GM19467 (cell line): ENCODE measurements at regions not wholly inside any gene's neighbourhood (a gene's known extent, or its start where the extent isn't known, plus 50 kb on each side); places are given as distances from the start of the nearest gene placed in this dataset.

Experiments used
- ATAC-seq: cut with Tn5 transposase; IDR thresholded peaks from one replicate; pipeline ENCODE4 v1.9.1; 2021; ENCODE audit warnings: mild to moderate bottlenecking, moderate library complexity; ENCODE audit not compliant: unreplicated experiment

DNA sequence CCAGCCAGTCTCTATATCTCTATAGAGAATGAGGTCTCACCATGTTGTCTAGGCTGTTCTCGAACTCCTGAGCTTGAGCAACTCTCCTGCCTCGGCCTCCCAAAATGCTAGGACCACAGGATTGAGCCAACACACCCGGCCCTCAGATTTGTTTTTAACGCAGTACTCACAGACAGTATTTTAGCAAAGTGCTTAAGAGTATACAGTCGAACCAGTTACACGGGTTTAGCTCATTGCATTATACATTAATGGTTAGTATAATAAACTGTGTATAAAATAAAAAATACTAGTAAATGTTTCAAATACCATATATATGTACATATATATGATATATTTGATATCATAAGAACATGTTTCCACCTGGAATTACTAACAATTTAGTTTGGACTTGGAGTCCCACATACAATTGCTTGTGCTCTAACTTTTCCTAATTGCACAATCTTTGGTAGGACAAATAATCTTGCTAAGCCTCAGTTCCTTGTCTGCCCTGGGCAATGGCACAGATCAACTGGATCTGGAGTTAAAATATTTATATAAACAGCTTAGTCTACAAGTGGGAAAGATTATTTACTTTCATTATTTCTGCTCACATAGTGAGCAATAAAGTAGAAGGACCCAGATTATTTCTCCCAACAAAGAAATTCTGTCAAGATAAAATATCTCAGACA, 508.9 kb upstream of the LRATD1 start:
- no peak for ATAC-seq

DNA sequence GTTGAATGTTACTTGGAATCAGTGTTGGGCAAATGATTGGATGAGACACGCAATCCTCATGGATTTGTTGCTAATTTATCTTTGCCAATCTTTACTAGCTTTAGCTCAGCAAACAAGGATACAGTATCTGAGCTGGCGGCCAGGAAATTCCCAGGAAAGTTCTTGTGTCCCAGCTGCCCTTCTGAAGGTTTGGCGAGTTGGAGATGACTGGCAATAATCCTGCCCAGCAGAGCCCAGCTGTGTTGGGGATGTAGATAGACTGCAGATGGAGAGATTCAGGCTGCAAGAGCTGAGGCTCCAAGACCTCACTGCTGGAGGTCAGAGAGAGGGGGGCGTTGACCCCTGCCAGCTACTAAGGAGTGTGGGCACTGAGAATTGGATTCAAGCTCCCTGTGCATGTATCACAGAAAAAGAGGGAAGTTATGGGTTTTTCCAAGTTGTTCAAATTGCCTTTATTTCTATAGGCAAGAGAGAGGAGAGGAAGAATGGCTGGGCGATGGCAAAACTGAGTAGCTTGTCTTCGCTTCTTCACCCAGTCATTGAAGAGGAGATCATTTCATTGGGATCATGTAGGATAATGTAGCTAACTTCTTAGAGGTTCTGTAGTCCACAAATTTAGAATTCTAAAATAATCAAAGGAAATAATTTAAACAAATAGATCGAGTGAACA, 506.8 kb upstream of the LRATD1 start:
- no peak for ATAC-seq

DNA sequence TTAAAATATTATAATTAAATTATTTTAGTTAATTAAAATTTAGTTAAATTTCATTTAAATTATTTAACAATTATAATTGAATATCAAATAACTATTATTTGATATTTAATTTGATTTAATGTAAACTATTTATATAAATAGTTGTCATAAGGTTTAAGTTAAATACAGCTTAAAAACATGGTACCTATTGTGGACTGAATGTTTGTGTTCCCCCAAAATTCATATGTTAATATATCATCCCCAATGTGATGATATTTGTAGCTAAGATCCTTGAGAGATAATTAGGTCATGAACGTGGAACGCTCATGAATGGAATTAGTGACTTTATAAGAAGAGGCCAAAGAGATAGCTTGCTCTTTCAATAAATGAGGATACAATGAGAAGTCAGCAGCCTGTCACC, 505.7 kb upstream of the LRATD1 start:
- ATAC-seq = no peak

DNA sequence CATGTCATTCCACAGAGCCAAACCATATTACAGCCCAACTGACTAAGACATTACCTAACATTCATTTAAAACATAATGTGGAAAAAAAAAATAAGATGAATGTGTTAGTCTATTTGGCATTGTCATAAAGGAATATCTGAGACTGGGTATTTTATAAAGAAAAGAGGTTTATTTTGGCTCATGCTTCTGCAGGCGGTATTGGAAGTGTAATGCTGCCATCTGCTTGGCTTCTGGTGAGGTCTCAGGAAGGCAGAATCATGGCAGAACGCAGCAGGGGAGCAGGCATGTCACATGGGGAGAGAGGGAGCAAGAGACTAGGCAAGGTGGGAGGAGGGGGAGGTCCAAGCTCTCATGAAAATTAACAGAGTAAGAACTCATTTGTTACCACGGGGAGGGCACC, 504.8 kb upstream of the LRATD1 start:
- ATAC-seq = no peak

DNA sequence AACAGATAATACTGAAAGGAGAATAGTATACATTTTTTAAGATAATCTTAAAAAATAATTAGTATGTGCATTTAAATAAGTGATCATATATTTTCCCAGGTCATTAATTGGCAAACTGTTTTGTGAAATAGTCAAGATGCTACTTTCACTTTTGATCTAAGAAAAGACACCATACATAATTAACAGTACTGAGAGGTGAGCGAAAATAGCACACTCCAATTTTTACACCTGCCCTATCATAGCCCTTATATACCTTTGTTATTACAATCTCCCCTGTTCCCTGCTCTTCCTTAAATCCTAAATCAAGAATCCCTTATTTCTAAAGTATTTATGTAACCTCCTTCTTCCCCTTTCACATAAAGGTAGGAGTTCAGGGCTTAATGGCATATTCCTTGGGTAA, 500.1 kb upstream of the LRATD1 start:
- ATAC-seq = no peak

DNA sequence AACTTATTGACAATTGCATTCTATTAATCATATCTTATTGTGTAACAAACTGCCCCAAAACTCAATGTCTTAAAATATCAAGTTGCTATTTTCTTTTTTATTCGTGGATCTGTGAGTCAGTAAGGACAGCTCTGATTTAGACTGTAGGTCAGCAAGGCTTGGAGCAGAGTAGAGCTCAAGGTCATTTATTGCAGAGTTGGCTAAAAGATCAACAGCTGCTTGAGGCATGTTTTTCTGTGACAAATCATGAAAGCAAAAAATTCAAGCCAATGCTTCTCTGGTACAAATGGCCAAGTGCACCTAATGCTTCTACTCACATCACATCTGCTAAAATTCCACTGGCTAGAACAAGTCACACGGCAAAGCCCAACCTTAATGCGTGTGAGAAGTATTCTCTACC, 497.7 kb upstream of the LRATD1 start:
- no peak for ATAC-seq

DNA sequence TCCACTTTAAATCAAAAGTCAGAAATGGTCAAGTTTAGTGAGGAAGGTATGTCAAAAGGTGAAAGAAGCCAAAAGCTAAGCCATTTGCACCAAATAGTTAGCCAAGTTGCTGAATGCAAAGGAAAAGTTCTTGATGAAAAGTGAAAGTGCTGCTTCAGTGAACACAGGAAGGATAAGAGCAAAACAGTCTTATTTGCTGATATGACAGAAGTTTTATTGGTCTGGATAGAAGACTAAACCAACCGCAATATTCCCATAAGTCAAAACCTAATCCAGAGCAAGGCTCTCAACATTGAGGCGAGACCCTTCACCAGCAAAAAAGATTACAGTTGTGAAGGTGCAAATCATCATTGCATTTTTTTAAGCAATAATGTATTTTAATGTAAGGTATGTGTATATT, 496.5 kb upstream of the LRATD1 start:
- no peak for ATAC-seq

DNA sequence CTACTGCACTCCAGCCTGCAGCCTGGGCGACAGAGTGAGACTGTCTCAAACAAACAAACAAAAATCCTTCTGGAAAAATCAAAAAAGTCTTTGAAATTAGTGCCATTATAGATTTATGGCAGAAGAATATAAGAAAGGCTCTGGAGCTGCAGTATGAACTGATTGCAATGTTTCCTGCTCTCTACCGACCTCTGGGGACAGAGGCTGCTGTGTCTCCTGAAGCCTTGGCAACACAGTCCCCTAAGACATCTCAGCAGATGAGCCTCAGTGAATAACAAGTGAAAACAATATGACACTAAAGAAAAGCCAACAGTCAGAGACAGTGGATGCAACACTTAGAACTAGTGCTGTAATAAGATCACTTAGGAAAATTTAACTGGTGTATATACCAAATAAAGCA, 494.9 kb upstream of the LRATD1 start:
- ATAC-seq = no peak

DNA sequence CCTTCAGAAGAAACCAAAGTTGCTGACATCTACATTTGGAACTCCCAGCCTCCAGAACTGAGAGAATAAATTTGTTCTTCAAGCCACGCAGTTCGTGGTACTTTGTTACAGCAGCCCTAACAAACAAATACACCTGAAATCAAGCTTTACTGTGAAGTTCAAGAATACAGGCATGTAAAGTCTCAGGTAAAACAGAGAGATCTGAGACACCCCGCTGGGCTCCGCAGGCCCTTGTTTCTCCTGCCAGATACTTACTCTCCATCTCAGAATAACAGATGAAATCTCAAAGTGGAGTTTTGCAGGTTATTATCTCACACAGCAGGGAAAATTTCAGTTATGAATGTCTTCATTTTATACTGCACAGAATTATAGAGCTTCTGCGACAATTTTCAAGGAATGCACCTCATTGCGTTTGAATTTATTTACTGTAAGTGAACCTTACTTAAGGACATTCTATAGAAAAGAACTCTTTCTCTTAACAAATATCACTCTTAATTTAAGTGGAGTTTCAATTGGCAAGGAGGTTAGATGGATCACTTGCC, 492.4 kb upstream of the LRATD1 start:
- no peak for ATAC-seq

DNA sequence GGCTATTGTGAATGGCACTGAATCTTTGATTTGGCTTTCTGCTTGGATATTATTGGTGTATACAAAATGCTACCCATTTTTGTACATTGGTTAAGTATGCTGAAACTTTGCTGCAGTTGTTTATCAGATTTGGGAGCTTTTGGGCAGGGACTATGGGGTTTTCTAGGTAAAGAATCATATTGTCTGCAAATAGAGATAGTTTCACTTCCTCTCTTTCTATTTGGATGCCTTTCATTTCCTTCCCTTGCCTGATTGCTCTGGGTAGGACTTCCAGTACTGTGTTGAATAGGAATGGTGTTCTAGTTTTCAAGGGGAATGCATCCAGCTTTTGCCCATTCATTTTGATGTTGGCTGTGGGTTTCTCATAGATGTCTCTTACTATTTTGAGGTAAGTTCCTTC, 489.1 kb upstream of the LRATD1 start:
- no peak for ATAC-seq

DNA sequence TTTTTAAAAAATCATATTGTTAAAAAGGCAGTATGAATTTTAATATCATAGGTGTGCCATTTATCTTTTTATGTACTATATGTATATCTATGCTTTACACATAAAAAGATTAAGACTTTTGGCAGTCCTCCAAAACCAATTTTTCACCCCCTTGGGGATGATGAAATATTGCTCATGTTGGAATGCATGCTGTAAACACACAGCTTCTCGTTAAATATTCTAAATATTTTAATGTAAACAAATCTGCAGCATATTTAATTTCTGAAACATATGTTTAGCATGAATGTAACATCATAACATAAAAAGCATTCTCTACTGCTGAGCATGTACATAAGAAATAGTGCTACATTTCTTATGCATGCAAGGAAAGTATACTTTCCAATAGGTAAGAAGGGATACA, 484.3 kb upstream of the LRATD1 start:
- no peak for ATAC-seq

DNA sequence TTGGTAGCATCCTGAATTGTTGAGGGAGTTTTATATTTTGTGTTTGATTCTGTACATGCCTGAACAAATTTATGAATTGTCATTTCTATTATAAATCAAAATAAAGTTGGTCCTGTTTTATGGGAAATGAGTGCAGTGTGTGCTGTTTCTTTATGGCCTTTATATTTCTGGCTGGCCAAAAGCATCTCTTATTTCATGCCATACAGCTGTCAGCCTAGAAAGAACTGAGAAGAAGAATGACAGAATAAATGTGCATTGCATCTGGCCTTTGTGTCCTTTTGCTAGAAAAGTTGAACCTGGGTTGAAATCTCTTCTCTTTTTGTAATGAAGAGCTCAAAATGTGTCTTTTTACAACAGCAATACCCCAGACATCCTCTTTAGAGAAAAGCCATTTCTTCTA, 474.7 kb upstream of the LRATD1 start:
- no peak for ATAC-seq

DNA sequence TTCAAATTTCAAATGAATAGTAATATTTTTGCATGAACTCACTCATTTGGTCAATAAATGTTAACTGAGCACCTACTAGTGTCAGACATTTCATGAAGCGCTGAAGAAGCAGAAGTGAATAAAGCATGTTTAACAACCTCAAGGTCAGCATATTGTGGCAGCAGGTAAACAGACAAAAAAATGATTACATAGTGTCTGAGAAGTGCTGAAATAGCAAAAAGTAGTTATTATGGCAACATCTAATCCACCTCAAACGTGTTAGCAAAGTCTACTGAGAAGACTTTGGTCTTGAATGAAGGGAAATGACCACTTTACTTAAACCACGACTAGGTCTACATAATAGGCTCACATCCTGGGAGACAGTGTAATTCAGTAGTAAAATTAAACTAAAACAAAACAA, 452.2 kb upstream of the LRATD1 start:
- ATAC-seq = no peak

DNA sequence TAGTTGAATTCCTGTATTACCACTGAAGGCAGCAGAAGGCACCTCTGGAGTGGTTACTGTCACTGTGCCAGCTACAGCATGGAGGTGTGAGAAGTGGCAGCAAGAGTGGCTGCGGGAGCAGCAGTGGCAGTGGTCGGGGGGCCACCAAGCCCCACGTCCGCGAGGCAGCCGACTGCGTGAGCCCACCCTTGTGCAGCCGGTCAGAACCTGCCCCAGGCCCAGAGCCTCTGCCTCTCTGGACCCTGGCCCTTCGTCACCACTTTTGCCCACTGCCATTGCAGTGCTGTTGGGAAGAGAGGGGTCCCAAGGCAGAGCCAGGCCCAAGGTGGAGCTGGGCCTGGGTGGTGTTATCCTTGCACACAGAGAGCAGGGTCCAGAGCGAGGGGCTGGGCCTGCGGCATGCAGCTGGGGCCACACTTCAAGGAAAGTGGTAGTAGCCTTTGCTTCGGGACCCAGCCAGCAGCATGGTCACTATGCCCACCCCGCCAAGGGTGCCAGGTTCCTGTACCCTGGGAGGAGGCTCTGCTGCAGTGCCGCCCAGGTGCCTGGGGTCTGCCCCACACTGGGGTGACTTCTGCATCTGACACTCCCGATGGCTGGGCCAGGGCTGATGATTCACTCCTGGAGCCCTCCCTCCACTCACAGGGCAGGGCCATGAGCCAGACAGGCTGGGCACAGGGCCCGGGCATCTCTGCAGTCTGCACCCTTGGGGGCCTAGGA, 450.1 kb upstream of the LRATD1 start:
- no peak for ATAC-seq

DNA sequence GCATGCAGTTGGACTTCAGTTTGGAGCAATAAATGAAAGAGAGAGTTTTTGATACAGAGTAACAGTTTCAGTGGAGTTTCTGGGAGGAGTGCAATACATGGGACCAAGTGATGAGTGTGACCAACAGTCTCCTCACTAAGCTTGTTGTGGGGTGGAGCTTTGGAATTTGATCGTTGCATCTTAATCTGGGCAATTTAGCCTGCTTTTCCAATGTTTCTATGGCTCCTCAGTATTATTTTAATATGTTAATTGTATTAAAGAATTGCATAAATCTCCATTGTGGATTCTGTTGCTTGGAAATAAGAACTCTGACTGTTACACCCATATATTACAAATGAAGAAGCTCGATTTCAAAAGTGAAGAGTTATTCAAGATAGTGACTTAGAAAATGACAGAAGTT, 446.6 kb upstream of the LRATD1 start:
- ATAC-seq = no peak

DNA sequence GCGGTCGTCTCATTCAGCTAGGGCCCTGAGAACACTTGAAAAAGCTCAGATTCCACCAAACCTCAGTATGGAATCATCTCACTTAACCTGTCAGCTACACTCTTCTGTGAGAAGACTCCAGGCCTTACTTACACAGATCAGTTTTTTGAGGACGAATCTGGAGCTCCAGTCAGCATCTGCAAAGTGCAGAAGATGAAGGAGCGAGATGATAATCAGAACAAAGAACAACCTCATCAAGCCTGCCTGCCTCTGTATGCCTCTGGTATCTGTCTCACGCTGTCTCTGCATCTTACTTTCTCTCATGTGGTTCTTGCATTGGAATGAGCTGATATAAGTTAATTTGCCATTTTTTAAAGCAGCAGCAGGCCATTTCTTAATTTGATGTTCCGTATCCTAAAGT, 444.1 kb upstream of the LRATD1 start:
- ATAC-seq = no peak

DNA sequence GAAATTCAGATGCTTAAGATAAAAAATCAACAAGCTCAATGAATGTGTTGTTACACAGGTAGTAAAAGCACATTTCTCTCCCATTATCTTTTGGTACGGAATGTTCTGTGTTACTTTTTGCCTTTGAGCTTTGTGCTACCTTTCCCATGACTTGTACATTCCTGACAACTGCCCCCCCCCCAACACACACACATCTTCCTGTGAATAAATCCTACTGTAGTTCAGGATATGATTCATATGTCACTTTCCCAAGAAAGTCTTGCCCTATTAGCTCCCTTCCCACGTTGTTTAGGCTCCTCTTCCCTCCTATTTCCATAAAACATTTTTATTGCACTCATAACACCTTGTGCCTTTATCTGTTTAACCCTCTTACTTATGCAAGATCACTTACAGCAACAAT, 442.6 kb upstream of the LRATD1 start:
- ATAC-seq = no peak

DNA sequence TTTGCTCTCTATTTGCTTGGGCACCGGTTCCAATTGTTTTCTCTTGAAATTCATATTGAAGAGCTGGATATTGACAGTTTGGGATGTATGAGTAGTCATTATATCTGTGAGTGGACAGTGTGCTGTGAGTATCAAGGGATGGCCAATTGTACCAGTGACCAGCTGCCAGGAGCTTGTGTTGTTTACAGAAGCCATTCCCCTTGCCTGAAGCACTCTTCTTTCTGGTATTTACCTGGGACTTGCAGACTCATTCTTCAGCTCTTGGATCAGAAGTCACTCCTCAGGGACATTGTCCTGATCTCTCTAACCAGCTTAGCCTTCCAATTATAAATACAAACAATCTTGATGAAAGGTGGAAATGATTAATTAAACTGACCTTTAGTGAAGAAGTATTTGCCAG, 438.3 kb upstream of the LRATD1 start:
- no peak for ATAC-seq

DNA sequence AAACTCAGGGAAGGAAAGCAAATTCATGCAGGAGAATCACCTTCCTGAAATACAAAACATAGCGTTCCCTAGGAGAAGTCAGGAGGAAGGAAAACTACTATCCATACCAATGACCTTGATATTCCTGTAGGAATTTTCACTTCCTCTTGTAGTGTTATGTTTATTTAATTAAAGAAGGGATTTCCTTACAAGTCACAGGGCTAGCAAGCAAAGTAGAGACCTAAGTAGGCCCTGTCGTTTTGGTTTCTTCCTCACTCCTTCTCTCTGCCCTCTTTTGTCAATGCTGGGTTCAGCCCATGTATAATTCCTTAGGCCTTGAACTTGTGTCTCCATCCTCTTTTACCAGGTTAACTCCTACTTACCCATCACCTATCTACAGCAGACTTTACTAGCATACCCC, 435.2 kb upstream of the LRATD1 start:
- no peak for ATAC-seq

DNA sequence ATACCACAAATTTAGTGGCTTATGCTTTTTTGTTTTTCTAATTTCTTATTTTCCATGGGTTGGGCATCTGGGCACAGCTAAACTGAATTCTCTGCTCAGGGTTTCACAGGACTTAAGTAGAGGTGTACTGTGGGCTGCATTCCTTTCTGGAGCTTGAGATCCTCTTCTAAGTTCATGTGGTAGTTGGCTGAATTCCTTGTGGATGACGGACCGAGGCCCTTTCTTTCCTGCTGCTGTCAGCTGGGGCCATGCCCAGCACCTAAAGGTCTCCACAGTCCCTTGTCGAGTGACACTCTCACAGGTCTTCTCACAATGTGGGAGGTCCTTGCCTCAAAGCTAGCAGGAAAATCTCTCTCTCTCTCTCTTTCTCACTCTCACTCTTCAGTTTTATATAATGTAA, 433.5 kb upstream of the LRATD1 start:
- ATAC-seq = no peak

DNA sequence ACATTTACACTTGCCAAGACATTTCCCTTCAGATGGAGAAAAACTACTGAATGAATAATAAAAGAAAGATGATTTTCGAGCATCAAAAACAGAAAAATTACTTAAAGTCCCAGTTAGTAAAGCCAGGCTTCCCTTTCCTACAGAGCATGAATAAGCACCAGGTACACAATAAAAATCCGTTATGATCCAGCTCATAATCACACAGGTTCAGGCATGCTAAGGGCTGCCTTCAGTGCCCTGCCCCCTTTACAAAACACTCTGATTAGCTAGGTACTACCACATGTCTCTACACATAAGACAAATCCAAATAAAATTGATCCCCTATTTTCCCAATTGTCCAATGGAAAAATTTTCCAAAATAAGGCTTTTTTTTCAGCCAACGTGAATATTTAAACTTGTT, 413.2 kb upstream of the LRATD1 start:
- ATAC-seq = no peak

DNA sequence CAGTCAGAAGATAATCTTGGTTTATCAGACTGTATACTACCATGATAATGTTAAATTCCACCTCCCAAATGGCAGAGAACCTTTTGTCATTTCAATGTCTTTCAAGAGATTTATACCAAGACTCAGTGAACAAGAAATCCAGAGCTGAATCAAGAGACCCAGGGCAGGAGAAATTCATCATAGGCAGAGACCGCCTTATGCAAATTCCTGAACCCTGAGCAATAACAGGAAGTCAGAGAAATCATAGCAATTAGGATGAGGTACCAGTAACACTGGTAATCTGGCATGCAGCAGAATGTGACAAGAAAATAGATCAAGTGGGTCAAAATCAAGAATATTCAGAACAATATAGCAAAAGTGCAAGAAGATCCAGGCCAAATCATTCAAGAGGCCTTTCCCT, 412.4 kb upstream of the LRATD1 start:
- ATAC-seq = no peak
